Ectodermal cell (in vitro differentiated cells): ENCODE measurements at regions not wholly inside any gene's neighbourhood (a gene's known extent, or its start where the extent isn't known, plus 50 kb on each side); places are given as distances from the start of the nearest gene placed in this dataset.

Experiments
- H3K27ac ChIP-seq: 2 replicates; pipeline ENCODE4 v1.7.0; 2013; ENCODE audit warnings: mild to moderate bottlenecking, low read depth, low read length; ENCODE audit not compliant: insufficient read depth, poor library complexity, severe bottlenecking
- H3K27me3 ChIP-seq: 2 replicates; pipeline ENCODE4 v1.7.0; 2013; ENCODE audit warnings: mild to moderate bottlenecking, low read length; ENCODE audit not compliant: insufficient read depth, control insufficient read depth, poor library complexity, severe bottlenecking
- H3K36me3 ChIP-seq: one replicate; pipeline ENCODE4 v1.7.0; 2013; ENCODE audit warnings: low read length; ENCODE audit not compliant: control insufficient read depth, insufficient read depth
- H3K4me1 ChIP-seq: one replicate; pipeline ENCODE4 v1.7.0; 2013; ENCODE audit warnings: low read length; ENCODE audit not compliant: control insufficient read depth, insufficient read depth
- H3K4me3 ChIP-seq: 2 replicates; pipeline ENCODE4 v1.7.0; 2013; ENCODE audit warnings: low read depth, low read length, control low read depth; ENCODE audit not compliant: insufficient read depth
- H3K9me3 ChIP-seq: 2 replicates; pipeline ENCODE4 v1.7.0; 2013; ENCODE audit warnings: mild to moderate bottlenecking, low read length, moderate library complexity; ENCODE audit not compliant: control insufficient read depth
- WGBS, 2 experiments: methylation state at CpG; one replicate each; pipeline ENCODE4 v1.1.7; 2013; ENCODE audit warnings: missing lambda C conversion rate in 2 of 2; 5-methylcytosine and 5-hydroxymethylcytosine counted together

GRCh38 chr1:208551633-208552320 is 307.6 kb upstream of the PLXNA2 start:
- Histone ChIP-seq H3K27ac (no peak overlapping the region), H3K9me3 (no peaks in the 10 kb centered on the region), H3K36me3 (no peaks in the 10 kb centered on the region), H3K27me3 (no peaks in the 10 kb centered on the region), H3K4me3 (no peak overlapping the region), H3K4me1 (peaks cover 12% of the 10 kb centered on the region)
- WGBS, 2 experiments: 80 to 85% methylated on average over 4 to 5 of the region's 5 CpGs

- Histone ChIP-seq H3K36me3 (no peaks in the 10 kb centered on the region), H3K27me3 (no peaks in the 10 kb centered on the region), H3K4me3 (no peak overlapping the region), H3K9me3 (no peaks in the 10 kb centered on the region), H3K27ac (no peak overlapping the region), H3K4me1 (peaks cover 12% of the 10 kb centered on the region)
Measured at GRCh38 chr1:208552928-208553327, 308.7 kb upstream of the PLXNA2 start.

- Histone ChIP-seq H3K36me3 (no peaks in the 10 kb centered on the region), H3K27ac (no peak overlapping the region), H3K4me1 (peaks cover 12% of the 10 kb centered on the region), H3K9me3 (no peaks in the 10 kb centered on the region), H3K4me3 (no peak overlapping the region), H3K27me3 (no peaks in the 10 kb centered on the region)
- WGBS, 2 experiments: 95% methylated on average over 5 to 6 of the region's 6 CpGs
Measured at GRCh38 chr1:208556461-208556860, 312.3 kb upstream of the PLXNA2 start.

- Histone ChIP-seq H3K9me3 (no peaks in the 10 kb centered on the region), H3K4me1 (peaks cover 8% of the 10 kb centered on the region), H3K36me3 (no peaks in the 10 kb centered on the region), H3K27me3 (no peaks in the 10 kb centered on the region), H3K27ac (no peak overlapping the region), H3K4me3 (no peak overlapping the region)
- 92 to 100% methylated on average over 1 to 2 of the region's 2 CpGs for WGBS, 2 experiments
Measured at GRCh38 chr1:208557046-208557722, 313.0 kb upstream of the PLXNA2 start.

- no peaks in the 10 kb centered on the region for H3K36me3 ChIP-seq
- no peaks in the 10 kb centered on the region for H3K27me3 ChIP-seq
- H3K9me3 ChIP-seq: no peaks in the 10 kb centered on the region
- H3K4me1 ChIP-seq: peaks cover 7% of the 10 kb centered on the region
- WGBS, 2 experiments: 87 to 93% methylated on average over 3 of the region's 3 CpGs
- no peak overlapping the region for H3K4me3 ChIP-seq
- no peak overlapping the region for H3K27ac ChIP-seq
Measured at GRCh38 chr1:208557723-208558094, 313.5 kb upstream of the PLXNA2 start.

- Histone ChIP-seq H3K9me3 (no peaks in the 10 kb centered on the region), H3K27ac (no peak overlapping the region), H3K4me1 (no peaks in the 10 kb centered on the region), H3K4me3 (no peak overlapping the region), H3K27me3 (no peaks in the 10 kb centered on the region), H3K36me3 (no peaks in the 10 kb centered on the region)
- 93 to 96% methylated on average over 5 to 6 of the region's 6 CpGs for WGBS, 2 experiments
Measured at GRCh38 chr1:208559597-208560329, 315.6 kb upstream of the PLXNA2 start.

- no peaks in the 10 kb centered on the region for H3K4me1 ChIP-seq
- H3K36me3 ChIP-seq: no peaks in the 10 kb centered on the region
- H3K27ac ChIP-seq: no peak overlapping the region
- no peaks in the 10 kb centered on the region for H3K27me3 ChIP-seq
- no peak overlapping the region for H3K4me3 ChIP-seq
- H3K9me3 ChIP-seq: no peaks in the 10 kb centered on the region
- 63 to 67% methylated on average over 3 of the region's 3 CpGs for WGBS, 2 experiments
Measured at GRCh38 chr1:208562151-208562960, 318.2 kb upstream of the PLXNA2 start.

GRCh38 chr1:208564466-208564865 is 320.3 kb upstream of the PLXNA2 start:
- Histone ChIP-seq H3K36me3 (no peaks in the 10 kb centered on the region), H3K27ac (no peak overlapping the region), H3K4me1 (no peaks in the 10 kb centered on the region), H3K27me3 (no peaks in the 10 kb centered on the region), H3K9me3 (no peaks in the 10 kb centered on the region), H3K4me3 (no peak overlapping the region)
- 94 to 97% methylated on average over 3 of the region's 3 CpGs for WGBS, 2 experiments

- H3K4me3 ChIP-seq: no peak overlapping the region
- 95 to 97% methylated on average over 6 of the region's 6 CpGs for WGBS, 2 experiments
- no peaks in the 10 kb centered on the region for H3K9me3 ChIP-seq
- H3K27me3 ChIP-seq: no peaks in the 10 kb centered on the region
- H3K27ac ChIP-seq: no peak overlapping the region
- no peaks in the 10 kb centered on the region for H3K36me3 ChIP-seq
- no peaks in the 10 kb centered on the region for H3K4me1 ChIP-seq
Measured at GRCh38 chr1:208565756-208566440, 321.7 kb upstream of the PLXNA2 start.
